ENCODE measurements at regions not wholly inside any gene's neighbourhood (a gene's known extent, or its start where the extent isn't known, plus 50 kb on each side); places are given as distances from the start of the nearest gene placed in this dataset.

DNA sequence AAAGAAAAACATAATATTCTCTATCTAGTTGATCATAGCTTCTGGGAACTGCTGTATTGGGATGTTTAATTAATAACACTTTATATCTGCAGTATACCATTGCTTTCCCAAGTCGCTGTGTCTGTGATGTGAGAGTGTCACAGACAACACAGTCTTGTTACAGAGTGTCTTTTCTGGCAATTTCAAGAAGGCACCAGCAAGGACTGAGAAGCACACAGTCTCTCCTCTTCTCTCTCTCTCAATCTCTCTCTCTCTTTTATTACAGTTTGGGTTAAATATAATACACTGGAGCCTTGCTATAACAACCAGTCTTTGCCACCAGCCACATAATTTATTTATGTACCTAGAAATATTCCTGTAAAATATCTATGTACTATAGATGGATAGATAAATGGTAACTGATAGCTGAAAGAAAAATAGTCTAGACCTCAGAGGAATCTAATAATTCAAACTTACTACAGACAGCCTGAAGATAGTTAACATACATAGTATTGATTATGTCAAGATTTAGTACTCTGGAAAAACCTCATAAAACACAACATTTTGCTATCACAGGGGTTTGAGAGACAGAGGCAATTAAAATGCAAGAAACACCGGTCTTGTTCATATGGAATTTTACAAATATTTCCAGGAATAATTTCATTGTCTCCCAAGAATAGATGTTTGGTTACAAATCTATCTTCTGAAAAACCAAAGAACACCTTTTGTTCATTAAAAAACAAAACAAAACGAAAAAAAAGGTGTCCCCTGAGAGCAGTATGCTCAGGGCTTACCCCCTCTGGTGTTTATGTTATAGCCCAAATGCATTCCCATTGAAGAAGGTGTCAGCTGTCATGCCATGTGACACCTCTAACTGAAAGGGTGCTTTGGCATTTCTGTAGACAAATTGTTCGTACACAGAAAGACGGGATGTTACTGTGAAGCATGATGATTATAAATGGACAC, 507.8 kb downstream of the TBC1D4 start:
- Histone ChIP-seq H3K36me3 (no peaks in the 10 kb centered on the region), H3K4me1 (no peaks in the 10 kb centered on the region), H3K27me3 (no peaks in the 10 kb centered on the region), H3K27ac (replicated peaks in 1 of 4) (no peak overlapping the region), H3K4me3 (no peak overlapping the region), H3K9me3 (no peaks in the 10 kb centered on the region)
- no peak for DNase-seq (ENCODE audit: extremely low spot score)
- intact Hi-C loops (cut with DNase I), result no loop called here
- 66% methylated on average over 5 of the region's 5 CpGs for WGBS
- TF ChIP-seq CTCF (IDR thresholded peaks at IDR 0.05), result no peak
- no peak for TF ChIP-seq POLR2A (IDR thresholded peaks at IDR 0.05; ENCODE audit: low read depth)
- TF ChIP-seq EP300 (IDR thresholded peaks at IDR 0.05), result no peak
- TF ChIP-seq POLR2AphosphoS5 (IDR thresholded peaks at IDR 0.05), result no peak

GRCh38 chr13:74969419-74969818, 512.5 kb downstream of the TBC1D4 start:
- no peak overlapping the region for H3K27ac ChIP-seq (replicated peaks in 1 of 4)
- no peak for DNase-seq (ENCODE audit: extremely low spot score)
- 62% methylated on average over 1 of the region's 1 CpG for WGBS
- no peaks in the 10 kb centered on the region for H3K36me3 ChIP-seq
- no peaks in the 10 kb centered on the region for H3K27me3 ChIP-seq
- TF ChIP-seq EP300 (IDR thresholded peaks at IDR 0.05) (no peak), POLR2AphosphoS5 (IDR thresholded peaks at IDR 0.05) (no peak), CTCF (IDR thresholded peaks at IDR 0.05) (no peak)
- no peaks in the 10 kb centered on the region for H3K9me3 ChIP-seq
- peaks cover 0 to 7% (median 0%) of the 10 kb centered on the region in 4 donors for H3K4me1 ChIP-seq
- intact Hi-C loops (cut with DNase I), result no loop called here
- no peak overlapping the region for H3K4me3 ChIP-seq

- H3K27me3 ChIP-seq, result no peaks in the 10 kb centered on the region
- intact Hi-C loops (cut with DNase I), result no loop called here
- peaks cover 0 to 7% (median 0%) of the 10 kb centered on the region in 4 donors for H3K4me1 ChIP-seq
- no peak for TF ChIP-seq EP300 (IDR thresholded peaks at IDR 0.05)
- no peak for TF ChIP-seq POLR2A (IDR thresholded peaks at IDR 0.05; ENCODE audit: low read depth)
- TF ChIP-seq CTCF (IDR thresholded peaks at IDR 0.05), result no peak
- TF ChIP-seq POLR2AphosphoS5 (IDR thresholded peaks at IDR 0.05), result no peak
- no peak overlapping the region for H3K4me3 ChIP-seq
- no peaks in the 10 kb centered on the region for H3K36me3 ChIP-seq
- no peak overlapping the region for H3K27ac ChIP-seq (replicated peaks in 1 of 4)
- peaks cover 0 to under 1% (median 0%) of the 10 kb centered on the region in 4 donors for H3K9me3 ChIP-seq
- DNase-seq (ENCODE audit: extremely low spot score), result no peak
- WGBS, result 42% methylated on average over 5 of the region's 5 CpGs
Observed at GRCh38 chr13:74966814-74967424, 515.0 kb downstream of the TBC1D4 start.

GRCh38 chr13:74966275-74966674, 515.7 kb downstream of the TBC1D4 start:
- Histone ChIP-seq H3K9me3 (peaks cover 0 to 4% (median 0%) of the 10 kb centered on the region in 4 donors), H3K27me3 (no peaks in the 10 kb centered on the region), H3K36me3 (no peaks in the 10 kb centered on the region), H3K4me3 (no peak overlapping the region), H3K27ac (replicated peaks in 1 of 4) (no peak overlapping the region), H3K4me1 (peaks cover 0 to 7% (median 0%) of the 10 kb centered on the region in 4 donors)
- WGBS, result 44% methylated on average over 4 of the region's 4 CpGs
- no peak for TF ChIP-seq CTCF (IDR thresholded peaks at IDR 0.05)
- no peak for TF ChIP-seq EP300 (IDR thresholded peaks at IDR 0.05)
- no peak for TF ChIP-seq POLR2A (IDR thresholded peaks at IDR 0.05; ENCODE audit: low read depth)
- TF ChIP-seq POLR2AphosphoS5 (IDR thresholded peaks at IDR 0.05), result no peak
- intact Hi-C loops (cut with DNase I), result no loop called here
- DNase-seq (ENCODE audit: extremely low spot score), result no peak
